K562 (cell line): ENCODE measurements at regions not wholly inside any gene's neighbourhood (a gene's known extent, or its start where the extent isn't known, plus 50 kb on each side); places are given as distances from the start of the nearest gene placed in this dataset.
A peak's percentile ranks its signal among the peaks of the same experiment; 100 is the strongest.

Source experiments
- CTCF ChIP-seq, 3 experiments: IDR thresholded peaks in 2 of 3; conservative IDR thresholded peaks in 1 of 3; 2 replicates each; pipeline ENCODE4 v1.5.1; 2011 to 2012; ENCODE audit warnings: low read length in 3 of 3, mild to moderate bottlenecking in 3 of 3, control low read depth in 2 of 3, improper control_type of control experiment in 1 of 3, inconsistent platforms in 1 of 3, low read depth in 1 of 3, mixed read lengths in 1 of 3, moderate library complexity in 1 of 3; ENCODE audit not compliant: insufficient read depth in 2 of 3
- FOXK2 ChIP-seq, 2 experiments: fragments of 450-650 bp; IDR thresholded peaks in 1 of 2; conservative IDR thresholded peaks in 1 of 2; 2 replicates each; pipeline ENCODE4 v1.6.1; 2016; ENCODE audit warnings: low read depth in 2 of 2, mild to moderate bottlenecking in 1 of 2
- NBN ChIP-seq: fragments of 450-650 bp; IDR thresholded peaks from 2 replicates; pipeline ENCODE4 v1.6.1; 2016; ENCODE audit warnings: low read depth, mild to moderate bottlenecking
- RAD21 ChIP-seq, 2 experiments: fragments of 250-450 bp in 1 of 2; fragments of 450-650 bp in 1 of 2; sonication (Bioruptor Pico) in 1 of 2; formaldehyde crosslinking in 1 of 2; IDR thresholded peaks in 1 of 2; conservative IDR thresholded peaks in 1 of 2; 2 replicates each; pipeline versions ENCODE4 v1.4.0 to v1.8.0; 2020 to 2022; ENCODE audit warnings: mild to moderate bottlenecking in 2 of 2, moderate library complexity in 1 of 2
- REST ChIP-seq, 2 experiments: fragments of 450-650 bp; formaldehyde crosslinking in 1 of 2; IDR thresholded peaks; 2 replicates each; pipeline versions ENCODE4 v1.4.0 to v1.6.1; 2014 to 2020; ENCODE audit warnings: mild to moderate bottlenecking in 2 of 2, borderline replicate concordance in 1 of 2, low read depth in 1 of 2
- TCF15 ChIP-seq: fragments of 250-450 bp; sonication (Bioruptor Pico); IDR thresholded peaks from 2 replicates; pipeline ENCODE4 v1.8.0; 2022; ENCODE audit warnings: moderate library complexity, mild to moderate bottlenecking, inconsistent platforms
- ZBTB5 ChIP-seq: fragments of 450-650 bp; IDR thresholded peaks from 2 replicates; pipeline ENCODE4 v1.6.1; 2017; ENCODE audit warnings: antibody characterized with exemption
- ZNF384 ChIP-seq: IDR thresholded peaks from 2 replicates; pipeline ENCODE4 v1.6.1; 2012; ENCODE audit warnings: low read depth, low read length, improper control_type of control experiment

- no peak for TF ChIP-seq ZBTB5
- no peak for TF ChIP-seq TCF15 (CRISPR knock-in tag)
- peak in 1 of 2 experiments; percentile 43; a peak in 2 of 4 replicates for TF ChIP-seq FOXK2 (conservative IDR thresholded peaks at IDR 0.05 in 1 of 2, IDR thresholded peaks at IDR 0.05 in 1 of 2; ENCODE audit: low read depth in 2 of 2)
- 0 out of 2 replicates have a peak, but pooled peaks have one; percentile 45 for TF ChIP-seq NBN
- peak; percentile 76 for TF ChIP-seq ZNF384
- peak; percentile 67 to 81 for TF ChIP-seq RAD21 (CRISPR knock-in tag; conservative IDR thresholded peaks at IDR 0.05 in 1 of 2, IDR thresholded peaks at IDR 0.05 in 1 of 2)
- TF ChIP-seq CTCF (IDR thresholded peaks at IDR 0.05 in 2 of 3, conservative IDR thresholded peaks at IDR 0.05 in 1 of 3; ENCODE audit: insufficient read depth in 2 of 3, low read depth in 1 of 3, low read length in 3 of 3): peak; percentile 64 to 75 (median 65)
- TF ChIP-seq REST (IDR thresholded peaks at IDR 0.05; ENCODE audit: borderline replicate concordance): peak; percentile 56; the same call in 1 of the 2 replicates
- no peak for TF ChIP-seq REST (CRISPR knock-in tag; IDR thresholded peaks at IDR 0.05; ENCODE audit: low read depth)
These were observed 81.9 kb upstream of the DYNC1I1 start (continued) for GRCh38 chr7:95690367-95690947.
